Activated naive CD4-positive, alpha-beta T cell treated with anti-CD3 and anti-CD28 coated beads, Interleukin-2, amount 50 U/mL, for 24 hours (primary cell): ENCODE measurements at regions not wholly inside any gene's neighbourhood (a gene's known extent, or its start where the extent isn't known, plus 50 kb on each side); places are given as distances from the start of the nearest gene placed in this dataset.

Source experiments
- H3K27ac Mint-ChIP-seq: one replicate; pipeline ENCODE4 v1.8.0; 2021; ENCODE audit warnings: mild to moderate bottlenecking, mixed read lengths
- H3K27me3 Mint-ChIP-seq: one replicate; pipeline ENCODE4 v1.8.0; 2021; ENCODE audit warnings: mixed read lengths
- H3K36me3 Mint-ChIP-seq: one replicate; pipeline ENCODE4 v1.8.0; 2021; ENCODE audit warnings: mixed read lengths
- H3K4me1 Mint-ChIP-seq: one replicate; pipeline ENCODE4 v1.8.0; 2021; ENCODE audit warnings: mixed read lengths
- H3K4me3 Mint-ChIP-seq: one replicate; pipeline ENCODE4 v1.8.0; 2021; ENCODE audit warnings: mild to moderate bottlenecking, mixed read lengths
- H3K9me3 Mint-ChIP-seq: one replicate; pipeline ENCODE4 v1.8.0; 2021; ENCODE audit warnings: mixed read lengths

- Mint-ChIP-seq H3K9me3 (no peaks in the 10 kb centered on the region), H3K4me1 (no peaks in the 10 kb centered on the region), H3K27me3 (no peaks in the 10 kb centered on the region), H3K27ac (no peak overlapping the region), H3K36me3 (no peaks in the 10 kb centered on the region), H3K4me3 (no peak overlapping the region)
These were observed 78.3 kb upstream of the TPM1 start for GRCh38 chr15:62964251-62964650.

- Mint-ChIP-seq H3K27me3 (no peaks in the 10 kb centered on the region), H3K36me3 (no peaks in the 10 kb centered on the region), H3K4me3 (no peak overlapping the region), H3K27ac (no peak overlapping the region), H3K4me1 (no peaks in the 10 kb centered on the region), H3K9me3 (no peaks in the 10 kb centered on the region)
These were observed 76.1 kb upstream of the TPM1 start for GRCh38 chr15:62966294-62967078.

- H3K27me3 Mint-ChIP-seq: no peaks in the 10 kb centered on the region
- H3K4me3 Mint-ChIP-seq: no peak overlapping the region
- no peaks in the 10 kb centered on the region for H3K36me3 Mint-ChIP-seq
- H3K4me1 Mint-ChIP-seq: no peaks in the 10 kb centered on the region
- H3K27ac Mint-ChIP-seq: no peak overlapping the region
- H3K9me3 Mint-ChIP-seq: no peaks in the 10 kb centered on the region
These were observed 73.8 kb upstream of the TPM1 start for GRCh38 chr15:62968699-62969098.

- no peaks in the 10 kb centered on the region for H3K36me3 Mint-ChIP-seq
- no peak overlapping the region for H3K27ac Mint-ChIP-seq
- no peaks in the 10 kb centered on the region for H3K27me3 Mint-ChIP-seq
- no peak overlapping the region for H3K4me3 Mint-ChIP-seq
- no peaks in the 10 kb centered on the region for H3K4me1 Mint-ChIP-seq
- no peaks in the 10 kb centered on the region for H3K9me3 Mint-ChIP-seq
These were observed 73.0 kb upstream of the TPM1 start for GRCh38 chr15:62969442-62970089.

GRCh38 chr15:62972814-62973213, 69.7 kb upstream of the TPM1 start:
- Mint-ChIP-seq H3K4me1 (no peaks in the 10 kb centered on the region), H3K4me3 (no peak overlapping the region), H3K9me3 (no peaks in the 10 kb centered on the region), H3K36me3 (no peaks in the 10 kb centered on the region), H3K27ac (no peak overlapping the region), H3K27me3 (no peaks in the 10 kb centered on the region)

- no peak overlapping the region for H3K27ac Mint-ChIP-seq
- no peaks in the 10 kb centered on the region for H3K27me3 Mint-ChIP-seq
- H3K4me3 Mint-ChIP-seq: no peak overlapping the region
- no peaks in the 10 kb centered on the region for H3K9me3 Mint-ChIP-seq
- H3K4me1 Mint-ChIP-seq: no peaks in the 10 kb centered on the region
- no peaks in the 10 kb centered on the region for H3K36me3 Mint-ChIP-seq
These were observed 67.0 kb upstream of the TPM1 start for GRCh38 chr15:62975515-62975914.

GRCh38 chr15:62976301-62976881, 66.2 kb upstream of the TPM1 start:
- no peak overlapping the region for H3K27ac Mint-ChIP-seq
- H3K36me3 Mint-ChIP-seq: no peaks in the 10 kb centered on the region
- no peaks in the 10 kb centered on the region for H3K27me3 Mint-ChIP-seq
- H3K4me1 Mint-ChIP-seq: no peaks in the 10 kb centered on the region
- no peaks in the 10 kb centered on the region for H3K9me3 Mint-ChIP-seq
- no peak overlapping the region for H3K4me3 Mint-ChIP-seq

- Mint-ChIP-seq H3K27ac (no peak overlapping the region), H3K4me3 (no peak overlapping the region), H3K9me3 (no peaks in the 10 kb centered on the region), H3K4me1 (no peaks in the 10 kb centered on the region), H3K27me3 (no peaks in the 10 kb centered on the region), H3K36me3 (no peaks in the 10 kb centered on the region)
These were observed 64.4 kb upstream of the TPM1 start for GRCh38 chr15:62977952-62978811.

- H3K4me1 Mint-ChIP-seq: no peaks in the 10 kb centered on the region
- H3K27ac Mint-ChIP-seq: no peak overlapping the region
- no peaks in the 10 kb centered on the region for H3K36me3 Mint-ChIP-seq
- peaks cover 2% of the 10 kb centered on the region for H3K27me3 Mint-ChIP-seq
- no peaks in the 10 kb centered on the region for H3K9me3 Mint-ChIP-seq
- no peak overlapping the region for H3K4me3 Mint-ChIP-seq
These were observed 63.3 kb upstream of the TPM1 start for GRCh38 chr15:62979252-62979651.

GRCh38 chr15:62981071-62981470, 61.5 kb upstream of the TPM1 start:
- Mint-ChIP-seq H3K36me3 (no peaks in the 10 kb centered on the region), H3K4me1 (no peaks in the 10 kb centered on the region), H3K9me3 (no peaks in the 10 kb centered on the region), H3K27ac (no peak overlapping the region), H3K4me3 (no peak overlapping the region), H3K27me3 (peaks cover 13% of the 10 kb centered on the region)

GRCh38 chr15:62983956-62984355, 58.6 kb upstream of the TPM1 start:
- peaks cover 17% of the 10 kb centered on the region for H3K27me3 Mint-ChIP-seq
- H3K27ac Mint-ChIP-seq: no peak overlapping the region
- no peaks in the 10 kb centered on the region for H3K36me3 Mint-ChIP-seq
- H3K4me1 Mint-ChIP-seq: no peaks in the 10 kb centered on the region
- no peak overlapping the region for H3K4me3 Mint-ChIP-seq
- H3K9me3 Mint-ChIP-seq: no peaks in the 10 kb centered on the region

GRCh38 chr15:62985768-62986167, 56.8 kb upstream of the TPM1 start:
- Mint-ChIP-seq H3K27me3 (peaks cover 20% of the 10 kb centered on the region), H3K36me3 (no peaks in the 10 kb centered on the region), H3K4me3 (no peak overlapping the region), H3K9me3 (no peaks in the 10 kb centered on the region), H3K27ac (no peak overlapping the region), H3K4me1 (no peaks in the 10 kb centered on the region)

- Mint-ChIP-seq H3K9me3 (no peaks in the 10 kb centered on the region), H3K27ac (no peak overlapping the region), H3K4me1 (no peaks in the 10 kb centered on the region), H3K4me3 (no peak overlapping the region), H3K36me3 (no peaks in the 10 kb centered on the region), H3K27me3 (peaks cover 20% of the 10 kb centered on the region)
These were observed 55.6 kb upstream of the TPM1 start for GRCh38 chr15:62986948-62987347.

GRCh38 chr15:62988701-62989100, 53.8 kb upstream of the TPM1 start:
- H3K27me3 Mint-ChIP-seq: peaks cover 18% of the 10 kb centered on the region
- no peaks in the 10 kb centered on the region for H3K9me3 Mint-ChIP-seq
- no peaks in the 10 kb centered on the region for H3K4me1 Mint-ChIP-seq
- no peak overlapping the region for H3K4me3 Mint-ChIP-seq
- no peaks in the 10 kb centered on the region for H3K36me3 Mint-ChIP-seq
- H3K27ac Mint-ChIP-seq: no peak overlapping the region

GRCh38 chr15:62989366-62990055, 53.0 kb upstream of the TPM1 start:
- no peaks in the 10 kb centered on the region for H3K9me3 Mint-ChIP-seq
- H3K4me3 Mint-ChIP-seq: no peak overlapping the region
- peaks cover 17% of the 10 kb centered on the region for H3K27me3 Mint-ChIP-seq
- H3K36me3 Mint-ChIP-seq: no peaks in the 10 kb centered on the region
- no peaks in the 10 kb centered on the region for H3K4me1 Mint-ChIP-seq
- H3K27ac Mint-ChIP-seq: no peak overlapping the region
